H1 (cell line): ENCODE measurements at regions not wholly inside any gene's neighbourhood (a gene's known extent, or its start where the extent isn't known, plus 50 kb on each side); places are given as distances from the start of the nearest gene placed in this dataset.

Experiments
- CTCF ChIA-PET: fragments of 300-600 bp; sonication (Branson Sonifier 250); formaldehyde crosslinking; loops from one replicate; lab custom pipeline; 2021; ENCODE audit not compliant: partially characterized antibody; lab: Charles Lee
- POLR2A ChIA-PET: fragments of 300-600 bp; sonication (Branson Sonifier 250); formaldehyde crosslinking; loops from one replicate; lab custom pipeline; 2021; ENCODE audit warnings: inconsistent platforms; ENCODE audit not compliant: partially characterized antibody; lab: Charles Lee
- DNase-seq, 2 experiments: peaks; one replicate each; pipeline versions ENCODE4 v3.0.0 to v3.0.0-alpha.2; 2010 to 2022; ENCODE audit warnings: low spot score in 2 of 2, low read depth in 1 of 2, mixed read lengths in 1 of 2
- FAIRE-seq: peaks from 2 replicates; lab custom pipeline; 2011; peaks lifted over from hg19 to GRCh38; lab: Jason Lieb, UNC
- H2AFZ ChIP-seq: 2 replicates; pipeline ENCODE4 v1.8.1; 2012; ENCODE audit warnings: low read length, inconsistent platforms
- H2AK5ac ChIP-seq: 2 replicates; pipeline ENCODE4 v1.6.1; 2013; ENCODE audit warnings: low read depth, low read length
- H2BK120ac ChIP-seq: replicated peaks from 2 replicates; pipeline ENCODE3; 2013; ENCODE audit warnings: low read depth, low read length, inconsistent platforms
- H2BK12ac ChIP-seq: 2 replicates; pipeline ENCODE4 v1.6.1; 2013; ENCODE audit warnings: low read depth, low read length
- H2BK15ac ChIP-seq: 2 replicates; pipeline ENCODE4 v1.6.1; 2013; ENCODE audit warnings: low read length
- H2BK20ac ChIP-seq: 2 replicates; pipeline ENCODE4 v1.6.1; 2013; ENCODE audit warnings: low read length
- H2BK5ac ChIP-seq: 2 replicates; pipeline ENCODE4 v1.6.1; 2013; ENCODE audit warnings: low read depth, low read length
- H3K14ac ChIP-seq: 2 replicates; pipeline ENCODE4 v1.6.1; 2013; ENCODE audit warnings: inconsistent platforms; ENCODE audit not compliant: insufficient read length
- H3K18ac ChIP-seq: 2 replicates; pipeline ENCODE4 v1.6.1; 2013; ENCODE audit warnings: low read length; ENCODE audit errors: extremely low read depth
- H3K23ac ChIP-seq: 2 replicates; pipeline ENCODE4 v1.6.1; 2013; ENCODE audit warnings: inconsistent platforms; ENCODE audit not compliant: insufficient read length
- H3K23me2 ChIP-seq: 2 replicates; pipeline ENCODE4 v1.6.1; 2013; ENCODE audit warnings: low read depth, low read length
- H3K27ac ChIP-seq: 2 replicates; pipeline ENCODE4 v1.6.1; 2011; ENCODE audit warnings: low read depth, low read length, inconsistent platforms
- H3K27me3 ChIP-seq, 4 experiments: replicated peaks in 1 of 4; 1 replicate in 1 of 4; 2 replicates in 3 of 4; pipeline versions ENCODE4 v1.6.1 to v1.8.1; 2011 to 2013; ENCODE audit warnings: low read length in 3 of 4, mild to moderate bottlenecking in 3 of 4, inconsistent platforms in 2 of 4, mixed read lengths in 2 of 4, moderate library complexity in 1 of 4; ENCODE audit not compliant: control insufficient read depth in 3 of 4, insufficient read depth in 3 of 4; ENCODE audit errors: extremely low read depth in 1 of 4
- H3K36me3 ChIP-seq, 4 experiments: 2 replicates each; pipeline versions ENCODE4 v1.6.1 to v1.8.1; 2011 to 2013; ENCODE audit warnings: mild to moderate bottlenecking in 4 of 4, low read length in 3 of 4, moderate library complexity in 2 of 4, control low read depth in 1 of 4, inconsistent platforms in 1 of 4; ENCODE audit not compliant: insufficient read depth in 4 of 4, control insufficient read depth in 2 of 4
- H3K4ac ChIP-seq: replicated peaks from 2 replicates; pipeline ENCODE3; 2013; ENCODE audit warnings: low read length, low read depth, mixed read lengths, inconsistent platforms; ENCODE audit not compliant: insufficient read length
- H3K4me1 ChIP-seq, 4 experiments: replicated peaks in 1 of 4; 1 replicate in 1 of 4; 2 replicates in 3 of 4; pipeline versions ENCODE4 v1.6.1 to v1.8.1; 2011 to 2013; ENCODE audit warnings: low read length in 3 of 4, inconsistent platforms in 2 of 4, mixed read lengths in 1 of 4; ENCODE audit not compliant: insufficient read depth in 4 of 4, control insufficient read depth in 3 of 4
- H3K4me2 ChIP-seq, 2 experiments: 2 replicates each; pipeline versions ENCODE4 v1.6.1 to v1.8.1; 2011 to 2013; ENCODE audit warnings: low read depth in 2 of 2, low read length in 2 of 2, control low read depth in 1 of 2, inconsistent platforms in 1 of 2, mild to moderate bottlenecking in 1 of 2; ENCODE audit not compliant: insufficient read depth in 1 of 2
- H3K4me3 ChIP-seq, 4 experiments: fragments of 200-600, 300-600 bp in 1 of 4; sonication (generic), shearing (Covaris generic), sonication (Bioruptor Twin) in 1 of 4; 2 replicates each; pipeline versions ENCODE4 v1.5.1 to v1.8.1; 2011 to 2016; ENCODE audit warnings: low read length in 4 of 4, low read depth in 3 of 4, control low read depth in 2 of 4, inconsistent platforms in 2 of 4, mild to moderate bottlenecking in 2 of 4, mixed read lengths in 1 of 4, moderate library complexity in 1 of 4; ENCODE audit not compliant: insufficient read depth in 2 of 4; ENCODE audit errors: extremely low read depth in 1 of 4
- H3K56ac ChIP-seq: replicated peaks from 2 replicates; pipeline ENCODE3; 2013; ENCODE audit warnings: low read depth, mild to moderate bottlenecking, mixed read lengths, low read length, inconsistent platforms; ENCODE audit not compliant: insufficient read length
- H3K79me1 ChIP-seq: 2 replicates; pipeline ENCODE4 v1.6.1; 2013; ENCODE audit warnings: low read depth, low read length, control low read depth
- H3K79me2 ChIP-seq, 2 experiments: 2 replicates each; pipeline versions ENCODE4 v1.6.1 to v1.8.1; 2012 to 2013; ENCODE audit warnings: low read length in 2 of 2, mild to moderate bottlenecking in 2 of 2, inconsistent platforms in 1 of 2; ENCODE audit not compliant: insufficient read depth in 2 of 2, control insufficient read depth in 1 of 2
- H3K9ac ChIP-seq, 4 experiments: replicated peaks in 1 of 4; 1 replicate in 1 of 4; 2 replicates in 3 of 4; pipeline versions ENCODE4 v1.6.1 to v1.8.1; 2011 to 2013; ENCODE audit warnings: low read depth in 3 of 4, low read length in 3 of 4, control low read depth in 2 of 4, mild to moderate bottlenecking in 2 of 4, moderate library complexity in 2 of 4, inconsistent platforms in 1 of 4; ENCODE audit errors: extremely low read depth in 1 of 4
- H3K9me3 ChIP-seq, 2 experiments: 2 replicates each; pipeline versions ENCODE4 v1.6.1 to v1.8.1; 2012 to 2013; ENCODE audit warnings: mild to moderate bottlenecking in 2 of 2, moderate library complexity in 2 of 2, control low read depth in 1 of 2, inconsistent platforms in 1 of 2, low read depth in 1 of 2, low read length in 1 of 2, mixed read lengths in 1 of 2; ENCODE audit not compliant: insufficient read depth in 2 of 2
- H4K20me1 ChIP-seq, 2 experiments: replicated peaks in 1 of 2; 2 replicates each; pipeline versions ENCODE3 to v1.8.1; 2011 to 2013; ENCODE audit warnings: inconsistent platforms in 2 of 2, low read length in 2 of 2, mild to moderate bottlenecking in 1 of 2; ENCODE audit not compliant: insufficient read depth in 2 of 2, control insufficient read depth in 1 of 2
- H4K5ac ChIP-seq: 2 replicates; pipeline ENCODE4 v1.6.1; 2013; ENCODE audit warnings: low read length, low read depth, mixed read lengths, inconsistent platforms; ENCODE audit not compliant: insufficient read length
- H4K8ac ChIP-seq: 2 replicates; pipeline ENCODE4 v1.8.0; 2013; ENCODE audit warnings: mild to moderate bottlenecking, moderate library complexity, low read length, inconsistent platforms; ENCODE audit not compliant: insufficient read depth; ENCODE audit errors: extremely low read depth
- H4K91ac ChIP-seq: replicated peaks from 2 replicates; pipeline ENCODE3; 2013; ENCODE audit warnings: low read length, mixed read lengths, inconsistent platforms; ENCODE audit not compliant: insufficient read length
- CTCF ChIP-seq, 3 experiments: IDR thresholded peaks; 1 replicate in 2 of 3; 2 replicates in 1 of 3; pipeline versions ENCODE4 v1.5.1 to v1.6.1; 2011; ENCODE audit warnings: low read length in 3 of 3, mild to moderate bottlenecking in 3 of 3, inconsistent platforms in 2 of 3, low read depth in 1 of 3, moderate library complexity in 1 of 3; ENCODE audit not compliant: insufficient read depth in 1 of 3; ENCODE audit errors: control extremely low read depth in 1 of 3
- E2F6 ChIP-seq: IDR thresholded peaks from 2 replicates; pipeline ENCODE4 v1.6.1; 2012; ENCODE audit warnings: inconsistent platforms
- JUN ChIP-seq: IDR thresholded peaks from 2 replicates; pipeline ENCODE4 v1.6.1; 2011; ENCODE audit warnings: low read depth, mild to moderate bottlenecking, improper control_type of control experiment, low read length
- MAFK ChIP-seq: IDR thresholded peaks from 2 replicates; pipeline ENCODE4 v1.6.1; 2012; ENCODE audit warnings: low read depth, mild to moderate bottlenecking, improper control_type of control experiment, low read length
- POLR2AphosphoS5 ChIP-seq: IDR thresholded peaks from 2 replicates; pipeline ENCODE4 v1.6.1; 2011; ENCODE audit warnings: low read depth, low read length
- SIX5 ChIP-seq: IDR thresholded peaks from 2 replicates; pipeline ENCODE4 v1.6.1; 2011; ENCODE audit warnings: mild to moderate bottlenecking, low read depth, low read length
- SRF ChIP-seq: IDR thresholded peaks from 2 replicates; pipeline ENCODE4 v1.6.1; 2011; ENCODE audit warnings: mild to moderate bottlenecking, low read depth, low read length, moderate library complexity
- TCF12 ChIP-seq: IDR thresholded peaks from 2 replicates; pipeline ENCODE4 v1.6.1; 2011; ENCODE audit warnings: low read depth, mild to moderate bottlenecking, low read length
- WGBS, 2 experiments: shearing (Covaris generic) in 1 of 2; methylation state at CpG; one replicate each; pipeline versions ENCODE4 v1.1.6 to v1.1.7; 2013 to 2015; ENCODE audit warnings: low lambda C conversion rate in 2 of 2, mixed read lengths in 2 of 2, inconsistent platforms in 1 of 2, low coverage in 1 of 2, missing lambda C conversion rate in 1 of 2; ENCODE audit not compliant: insufficient replicate concordance in 2 of 2, insufficient coverage in 1 of 2, insufficient read length in 1 of 2; ENCODE audit errors: extremely low coverage in 1 of 2, missing lambda C conversion rate in 1 of 2; 5-methylcytosine and 5-hydroxymethylcytosine counted together
- TF ChIP-seq, protein P1 (sequence below): IDR thresholded peaks from 2 replicates; pipeline ENCODE4 v1.6.1; 2012; ENCODE audit warnings: low read length, inconsistent platforms

GRCh38 chr2:239466755-239467271, 66.0 kb upstream of the HDAC4 start:
- Histone ChIP-seq H3K4me1 (no peaks in the 10 kb centered on the region), H3K9ac (no peak overlapping the region), H3K18ac (no peak overlapping the region), H2BK20ac (no peak overlapping the region), H3K27me3 (no peaks in the 10 kb centered on the region), H3K79me1 (no peaks in the 10 kb centered on the region), H3K14ac (no peak overlapping the region), H3K4me3 (no peak overlapping the region), H3K23me2 (peaks cover 7% of the 10 kb centered on the region; the same call in 1 of the 2 replicates), H3K4ac (no peak overlapping the region), H2AFZ (no peak overlapping the region), H3K56ac (no peak overlapping the region), H4K5ac (no peak overlapping the region), H3K9me3 (peaks cover 19 to 26% of the 10 kb centered on the region in 2 experiments; a peak in 2 of 4 replicates), H2BK15ac (no peak overlapping the region), H4K20me1 (peaks cover 0 to 1% of the 10 kb centered on the region in 2 experiments), H3K27ac (no peak overlapping the region), H2BK12ac (no peak overlapping the region), H3K36me3 (no peaks in the 10 kb centered on the region), H3K4me2 (no peak overlapping the region), H4K8ac (peak overlapping the region; percentile 75), H2BK120ac (no peak overlapping the region), H2AK5ac (no peak overlapping the region), H3K23ac (no peak overlapping the region), H4K91ac (no peak overlapping the region), H2BK5ac (no peak overlapping the region), H3K79me2 (no peaks in the 10 kb centered on the region)
- CTCF ChIA-PET: interaction anchor here (1.5 kb wide), 1 partner anchor 23 kb away, joined by 3 read pairs; no protein-coding TSS in a partner anchor
- DNase-seq: no peak
- 82% methylated on average over 14 of the region's 14 CpGs; no CpG with 5 or more reads in 1 of the 2 experiments for WGBS, 2 experiments
- POLR2A ChIA-PET: no interaction called here
- no peak for FAIRE-seq
- TF ChIP-seq JUN: no peak
- no peak for TF ChIP-seq MAFK
- TF ChIP-seq SIX5: no peak
- TF ChIP-seq POLR2AphosphoS5: no peak
- no peak for TF ChIP-seq E2F6
- TF ChIP-seq TCF12: no peak
- no peak for TF ChIP-seq CTCF (IDR thresholded peaks at IDR 0.05; ENCODE audit: control extremely low read depth in 1 of 3, insufficient read depth in 1 of 3, low read depth in 1 of 3, low read length in 3 of 3)
- no peak for TF ChIP-seq SRF
- TF ChIP-seq, protein P1, sequence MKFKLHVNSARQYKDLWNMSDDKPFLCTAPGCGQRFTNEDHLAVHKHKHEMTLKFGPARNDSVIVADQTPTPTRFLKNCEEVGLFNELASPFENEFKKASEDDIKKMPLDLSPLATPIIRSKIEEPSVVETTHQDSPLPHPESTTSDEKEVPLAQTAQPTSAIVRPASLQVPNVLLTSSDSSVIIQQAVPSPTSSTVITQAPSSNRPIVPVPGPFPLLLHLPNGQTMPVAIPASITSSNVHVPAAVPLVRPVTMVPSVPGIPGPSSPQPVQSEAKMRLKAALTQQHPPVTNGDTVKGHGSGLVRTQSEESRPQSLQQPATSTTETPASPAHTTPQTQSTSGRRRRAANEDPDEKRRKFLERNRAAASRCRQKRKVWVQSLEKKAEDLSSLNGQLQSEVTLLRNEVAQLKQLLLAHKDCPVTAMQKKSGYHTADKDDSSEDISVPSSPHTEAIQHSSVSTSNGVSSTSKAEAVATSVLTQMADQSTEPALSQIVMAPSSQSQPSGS: no peak
